MM.1S (cell line): ENCODE measurements at regions not wholly inside any gene's neighbourhood (a gene's known extent, or its start where the extent isn't known, plus 50 kb on each side); places are given as distances from the start of the nearest gene placed in this dataset.

Source experiments
- DNase-seq: peaks from one replicate; pipeline ENCODE4 v3.0.0-alpha.2; 2015
- H2AFZ ChIP-seq: fragments of 300-600 bp; sonication (generic); 2 replicates; pipeline ENCODE4 v1.6.0; 2016; ENCODE audit warnings: antibody characterized with exemption, low read length
- H3F3A ChIP-seq: fragments of 300-600 bp; sonication (generic); 2 replicates; pipeline ENCODE4 v1.6.1; 2016; ENCODE audit warnings: mild to moderate bottlenecking, antibody characterized with exemption, low read length, moderate library complexity, mixed read lengths; ENCODE audit not compliant: insufficient read depth
- H3K27ac ChIP-seq: fragments of 300-600 bp; sonication (generic); 2 replicates; pipeline ENCODE4 v1.5.1; 2016; ENCODE audit warnings: mild to moderate bottlenecking, low read length
- H3K27me3 ChIP-seq: fragments of 300-600 bp; sonication (generic); replicated peaks from 2 replicates; pipeline ENCODE4 v1.6.0; 2016; ENCODE audit warnings: low read length; ENCODE audit not compliant: insufficient read depth
- H3K36me3 ChIP-seq: fragments of 300-600 bp; sonication (generic); replicated peaks from 2 replicates; pipeline ENCODE4 v1.6.1; 2016; ENCODE audit warnings: mild to moderate bottlenecking, low read length, mixed read lengths; ENCODE audit not compliant: insufficient read depth
- H3K4me1 ChIP-seq: fragments of 300-600 bp; sonication (generic); 2 replicates; pipeline ENCODE4 v1.6.1; 2016; ENCODE audit warnings: low read length, mixed read lengths
- H3K4me2 ChIP-seq: fragments of 300-600 bp; sonication (generic); 2 replicates; pipeline ENCODE4 v1.6.0; 2016; ENCODE audit warnings: low read depth, low read length
- H3K4me3 ChIP-seq: fragments of 300-600 bp; sonication (generic); 2 replicates; pipeline ENCODE4 v1.5.1; 2016; ENCODE audit warnings: low read length, mixed read lengths
- H3K79me2 ChIP-seq: fragments of 300-600 bp; sonication (generic); 2 replicates; pipeline ENCODE4 v1.6.1; 2016; ENCODE audit warnings: mixed run types, low read length, mixed read lengths
- H3K9ac ChIP-seq: fragments of 300-600 bp; sonication (generic); 2 replicates; pipeline ENCODE4 v1.6.1; 2016; ENCODE audit warnings: low read length, mixed read lengths
- H3K9me2 ChIP-seq: fragments of 300-600 bp; sonication (generic); replicated peaks from 2 replicates; pipeline ENCODE4 v1.6.1; 2016; ENCODE audit warnings: mild to moderate bottlenecking, low read length, mixed read lengths; ENCODE audit not compliant: insufficient read depth
- H3K9me3 ChIP-seq: fragments of 300-600 bp; sonication (generic); replicated peaks from 2 replicates; pipeline ENCODE4 v1.6.1; 2016; ENCODE audit warnings: mild to moderate bottlenecking, low read length, mixed read lengths; ENCODE audit not compliant: insufficient read depth
- H4K20me1 ChIP-seq: fragments of 300-600 bp; sonication (generic); 2 replicates; pipeline ENCODE4 v1.6.1; 2016; ENCODE audit warnings: mild to moderate bottlenecking, low read length, moderate library complexity, mixed read lengths; ENCODE audit not compliant: insufficient read depth
- CTCF ChIP-seq: fragments of 300-600 bp; sonication (generic); IDR thresholded peaks from 2 replicates; pipeline ENCODE4 v1.5.1; 2016; ENCODE audit warnings: antibody characterized with exemption, low read length, mixed read lengths
- EZH2 ChIP-seq: fragments of 300-600 bp; sonication (generic); optimal IDR thresholded peaks from 2 replicates; pipeline ENCODE3; 2017; ENCODE audit warnings: low read depth, mild to moderate bottlenecking, antibody characterized with exemption, low read length, mixed read lengths
- EZH2phosphoT487 ChIP-seq: fragments of 300-600 bp; sonication (generic); IDR thresholded peaks from 2 replicates; pipeline ENCODE4 v1.6.1; 2018; ENCODE audit warnings: antibody characterized with exemption, low read length

GRCh38 chr20:59399426-59400099, 99.2 kb downstream of the EDN3 start:
- Histone ChIP-seq H3K9me2 (no peaks in the 10 kb centered on the region), H3K36me3 (no peaks in the 10 kb centered on the region), H2AFZ (no peak overlapping the region), H4K20me1 (no peaks in the 10 kb centered on the region), H3K27me3 (peaks cover 93% of the 10 kb centered on the region), H3K4me2 (no peak overlapping the region), H3K9me3 (no peaks in the 10 kb centered on the region), H3F3A (no peaks in the 10 kb centered on the region), H3K27ac (no peak overlapping the region), H3K4me1 (no peaks in the 10 kb centered on the region), H3K79me2 (no peaks in the 10 kb centered on the region), H3K9ac (no peak overlapping the region), H3K4me3 (no peak overlapping the region)
- DNase-seq = no peak
- TF ChIP-seq EZH2phosphoT487 = no peak
- TF ChIP-seq CTCF = no peak
- TF ChIP-seq EZH2 = no peak

- Histone ChIP-seq H3K27me3 (peaks cover 93% of the 10 kb centered on the region), H3K9me2 (no peaks in the 10 kb centered on the region), H3K9ac (no peak overlapping the region), H3K79me2 (no peaks in the 10 kb centered on the region), H3K9me3 (no peaks in the 10 kb centered on the region), H3K4me2 (no peak overlapping the region), H3K27ac (no peak overlapping the region), H3F3A (no peaks in the 10 kb centered on the region), H2AFZ (no peak overlapping the region), H4K20me1 (no peaks in the 10 kb centered on the region), H3K4me1 (no peaks in the 10 kb centered on the region), H3K4me3 (no peak overlapping the region), H3K36me3 (no peaks in the 10 kb centered on the region)
- DNase-seq = no peak
- TF ChIP-seq CTCF (no peak), EZH2 (no peak), EZH2phosphoT487 (no peak)
These were observed 100.3 kb downstream of the EDN3 start for GRCh38 chr20:59400708-59401107.

- Histone ChIP-seq H3K9me3 (no peaks in the 10 kb centered on the region), H3K79me2 (no peaks in the 10 kb centered on the region), H3F3A (no peaks in the 10 kb centered on the region), H3K27me3 (peaks cover 94% of the 10 kb centered on the region), H3K4me1 (no peaks in the 10 kb centered on the region), H3K4me3 (no peak overlapping the region), H3K9me2 (no peaks in the 10 kb centered on the region), H4K20me1 (no peaks in the 10 kb centered on the region), H3K4me2 (no peak overlapping the region), H3K9ac (no peak overlapping the region), H3K36me3 (no peaks in the 10 kb centered on the region), H2AFZ (no peak overlapping the region), H3K27ac (no peak overlapping the region)
- no peak for DNase-seq
- TF ChIP-seq EZH2phosphoT487 (no peak), CTCF (no peak), EZH2 (no peak)
These were observed 102.3 kb downstream of the EDN3 start for GRCh38 chr20:59402681-59403080.
